ENCODE measurements at regions not wholly inside any gene's neighbourhood (a gene's known extent, or its start where the extent isn't known, plus 50 kb on each side); places are given as distances from the start of the nearest gene placed in this dataset.

- TF ChIP-seq, protein P1, sequence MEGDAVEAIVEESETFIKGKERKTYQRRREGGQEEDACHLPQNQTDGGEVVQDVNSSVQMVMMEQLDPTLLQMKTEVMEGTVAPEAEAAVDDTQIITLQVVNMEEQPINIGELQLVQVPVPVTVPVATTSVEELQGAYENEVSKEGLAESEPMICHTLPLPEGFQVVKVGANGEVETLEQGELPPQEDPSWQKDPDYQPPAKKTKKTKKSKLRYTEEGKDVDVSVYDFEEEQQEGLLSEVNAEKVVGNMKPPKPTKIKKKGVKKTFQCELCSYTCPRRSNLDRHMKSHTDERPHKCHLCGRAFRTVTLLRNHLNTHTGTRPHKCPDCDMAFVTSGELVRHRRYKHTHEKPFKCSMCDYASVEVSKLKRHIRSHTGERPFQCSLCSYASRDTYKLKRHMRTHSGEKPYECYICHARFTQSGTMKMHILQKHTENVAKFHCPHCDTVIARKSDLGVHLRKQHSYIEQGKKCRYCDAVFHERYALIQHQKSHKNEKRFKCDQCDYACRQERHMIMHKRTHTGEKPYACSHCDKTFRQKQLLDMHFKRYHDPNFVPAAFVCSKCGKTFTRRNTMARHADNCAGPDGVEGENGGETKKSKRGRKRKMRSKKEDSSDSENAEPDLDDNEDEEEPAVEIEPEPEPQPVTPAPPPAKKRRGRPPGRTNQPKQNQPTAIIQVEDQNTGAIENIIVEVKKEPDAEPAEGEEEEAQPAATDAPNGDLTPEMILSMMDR (IDR thresholded peaks at IDR 0.05) = no peak
- no peak for TF ChIP-seq POLR2A (IDR thresholded peaks at IDR 0.05)
These were observed 195.2 kb downstream of the RHOU start for GRCh38 chr1:228930479-228930957.
